RCC 7860 (cell line): ENCODE measurements at regions not wholly inside any gene's neighbourhood (a gene's known extent, or its start where the extent isn't known, plus 50 kb on each side); places are given as distances from the start of the nearest gene placed in this dataset.
"Not testable (repeated sequence)": the region's sequence is repeated elsewhere in the genome, so short reads cannot be mapped to it uniquely, and the experiment has no call there.

Experiments used
- DNase-seq: peaks from one replicate; pipeline ENCODE4 v3.0.0-alpha.2; 2015; ENCODE audit warnings: low spot score
- FAIRE-seq: peaks from 2 replicates; lab custom pipeline; 2012; peaks lifted over from hg19 to GRCh38; lab: Jason Lieb, UNC

DNA sequence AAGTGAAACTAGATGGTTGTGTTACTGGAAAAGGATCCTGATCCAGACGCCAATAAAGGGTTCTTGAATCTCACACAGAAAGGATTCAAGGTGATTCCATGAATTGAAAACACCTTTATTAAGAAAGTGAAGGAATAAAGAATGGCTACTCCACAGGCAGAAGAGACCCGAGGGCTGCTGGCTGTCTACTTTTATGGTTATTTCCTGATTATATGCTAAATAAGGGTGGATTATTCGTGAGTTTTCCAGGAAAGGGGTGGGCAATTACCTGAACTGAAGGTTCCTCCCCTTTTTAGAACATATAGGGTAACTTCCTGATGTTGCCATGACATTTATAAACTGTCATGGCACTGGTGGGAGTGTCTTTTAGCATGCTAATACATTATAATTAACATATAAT lies 50.9 kb upstream of the WARS2 start:
- no peak for DNase-seq
- no peak for FAIRE-seq

DNA sequence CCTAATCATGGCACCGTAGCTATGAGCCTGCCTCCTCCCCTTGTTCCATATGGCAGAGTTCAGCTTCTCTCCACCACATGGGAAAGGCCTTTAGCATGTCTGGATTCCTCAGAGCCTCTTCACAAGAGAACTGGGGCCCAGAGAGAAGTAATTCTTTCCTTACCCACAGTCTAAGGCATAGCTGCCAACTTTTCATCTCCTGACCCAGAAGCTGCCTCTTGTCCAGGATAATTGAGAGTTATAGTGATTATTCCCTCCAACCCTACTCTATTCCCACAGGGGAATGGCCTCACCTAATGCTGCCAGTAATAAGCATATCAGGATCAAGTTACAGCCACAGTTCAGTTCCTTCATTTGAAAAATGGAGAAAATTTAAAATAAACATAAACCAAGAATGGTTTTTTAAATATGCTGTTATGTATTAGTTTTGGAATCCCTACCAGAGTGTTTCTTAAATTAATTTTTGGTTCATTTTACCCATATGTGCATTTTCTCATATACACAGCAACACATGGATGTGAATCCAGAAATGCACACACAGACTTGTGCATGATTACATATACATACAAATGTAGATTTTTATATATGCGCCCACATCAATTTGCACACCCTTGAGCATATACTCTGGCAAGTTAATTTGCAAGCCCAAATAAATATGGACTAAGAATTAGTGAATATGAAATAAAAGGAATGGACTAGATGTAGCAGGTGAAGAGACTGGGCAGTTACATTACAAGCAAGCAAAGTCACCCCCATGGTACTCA lies 63.9 kb upstream of the WARS2 start:
- DNase-seq (no peak), FAIRE-seq (no peak)

DNA sequence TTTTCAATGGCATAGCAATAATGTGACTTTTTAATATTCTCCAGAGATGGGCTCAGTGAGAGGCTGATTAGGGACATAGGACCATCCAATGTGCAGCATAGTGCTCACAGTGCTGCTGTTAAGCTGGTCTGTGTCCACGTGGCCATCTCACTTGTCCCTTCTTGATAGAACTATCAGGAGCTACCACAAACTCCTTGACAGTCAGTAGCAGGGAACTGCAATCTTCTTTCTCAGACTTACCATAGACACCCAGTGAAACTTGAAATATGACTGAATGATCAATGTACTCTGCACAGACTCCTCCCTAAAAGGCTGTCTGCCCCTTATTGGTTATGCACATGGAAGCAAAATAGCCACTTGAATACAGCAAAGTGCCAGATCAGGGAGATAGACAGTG lies 64.5 kb upstream of the WARS2 start:
- DNase-seq (no peak), FAIRE-seq (no peak)

DNA sequence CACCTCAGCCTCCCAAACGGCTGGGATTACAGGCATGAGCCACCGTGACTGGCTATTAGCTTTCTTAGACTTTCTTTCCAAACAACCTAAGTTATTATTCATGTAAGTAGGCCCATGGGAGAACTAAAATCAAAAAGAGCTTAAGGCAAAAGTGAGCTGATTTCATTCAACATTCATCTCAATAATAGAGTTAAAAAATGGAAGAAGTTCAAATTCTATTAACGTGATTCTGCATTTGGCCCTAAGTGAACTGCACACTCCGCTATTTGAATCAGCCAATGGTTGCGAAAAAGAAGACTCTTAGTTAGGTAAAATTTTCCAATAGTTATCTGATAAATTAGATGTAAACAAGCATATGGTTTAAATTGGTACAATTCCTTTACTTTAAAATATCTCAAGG lies 68.6 kb upstream of the WARS2 start:
- FAIRE-seq (no peak), DNase-seq (no peak)

DNA sequence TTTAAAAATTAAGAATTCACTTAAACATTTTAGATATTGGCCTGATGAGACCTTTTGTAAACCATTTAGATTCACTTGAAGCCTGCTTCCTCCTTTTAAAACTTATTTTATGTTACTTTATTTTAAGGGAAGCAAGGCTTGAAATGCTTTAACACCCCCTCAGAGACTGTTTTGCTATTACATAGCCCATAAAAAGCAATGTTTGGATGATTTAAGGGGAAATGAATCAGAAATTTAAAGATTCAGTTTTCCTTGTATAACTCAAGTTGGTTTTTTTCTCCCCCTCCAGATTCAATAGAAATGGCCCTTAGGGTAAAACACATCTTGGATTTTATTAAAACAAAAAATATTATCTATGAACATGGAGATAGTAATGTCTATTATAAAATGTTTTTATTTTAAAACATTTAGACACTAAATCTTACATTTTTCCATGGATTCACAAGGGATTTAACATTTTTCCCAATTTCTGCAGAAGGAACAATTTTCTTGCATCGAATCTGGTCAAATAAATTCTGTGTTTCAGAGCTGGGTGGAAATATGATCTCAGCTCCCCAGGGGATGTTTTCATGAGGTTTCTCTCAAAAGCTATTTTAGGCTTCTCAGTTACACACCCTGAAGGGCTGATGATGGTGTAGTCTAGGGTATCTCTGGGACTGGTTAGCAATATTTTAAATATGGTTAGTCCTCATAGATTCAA lies 69.3 kb upstream of the WARS2 start:
- no peak for FAIRE-seq
- no peak for DNase-seq

DNA sequence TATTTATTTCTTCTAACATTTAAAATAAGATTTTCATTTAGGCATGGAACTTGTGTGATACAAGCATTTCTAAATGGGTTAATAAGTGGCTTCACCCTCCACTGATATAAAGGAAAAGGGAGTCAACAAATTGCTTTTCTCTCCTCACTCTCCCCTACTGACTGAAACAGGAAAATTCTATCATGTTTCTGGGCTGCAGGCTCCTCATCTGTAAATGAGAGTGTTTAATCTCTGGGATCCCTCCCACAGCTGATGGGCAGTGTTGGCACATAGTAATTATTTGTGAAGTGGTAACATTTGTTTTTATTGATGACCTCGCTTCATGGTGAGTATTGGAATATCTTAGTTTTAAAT lies 69.8 kb upstream of the WARS2 start:
- no peak for FAIRE-seq
- no peak for DNase-seq

DNA sequence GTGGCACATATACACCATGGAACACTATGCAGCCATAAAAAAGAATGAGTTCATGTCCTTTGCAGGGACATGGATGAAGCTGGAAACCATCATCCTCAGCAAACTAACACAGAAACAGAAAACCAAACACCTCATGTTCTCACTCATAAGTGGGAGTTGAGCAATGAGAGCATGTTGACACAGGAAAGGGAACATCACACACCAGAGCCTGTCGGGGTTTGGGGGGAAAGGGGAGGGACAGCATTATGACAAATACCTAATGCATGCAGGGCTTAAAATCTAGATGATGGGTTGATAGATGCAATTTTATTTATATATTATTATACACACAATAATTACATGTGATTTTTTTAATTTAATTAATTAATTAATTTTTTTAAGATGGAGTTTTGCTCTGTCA lies 72.8 kb upstream of the WARS2 start:
- FAIRE-seq, DNase-seq: not testable (repeated sequence)

DNA sequence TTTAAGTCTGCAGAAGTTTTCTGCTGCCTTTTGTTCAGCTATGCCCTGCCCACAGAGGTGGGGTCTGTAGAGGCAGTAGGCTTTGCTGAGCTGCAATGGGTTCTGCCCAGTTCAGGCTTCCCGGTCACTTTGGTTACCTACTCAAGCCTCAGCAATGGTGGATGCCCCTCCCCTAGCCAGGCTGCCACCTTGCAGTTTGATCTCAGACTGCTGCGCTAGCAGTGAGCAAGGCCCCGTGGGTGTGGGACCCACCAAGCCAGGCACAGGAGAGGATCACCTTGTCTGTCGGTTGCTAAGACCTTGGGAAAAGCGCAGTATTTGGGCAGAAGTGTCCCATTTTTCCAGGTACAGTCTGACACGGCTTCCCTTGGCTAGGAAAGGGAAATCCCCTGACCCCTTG lies 74.5 kb upstream of the WARS2 start:
- FAIRE-seq, DNase-seq: not testable (repeated sequence)

DNA sequence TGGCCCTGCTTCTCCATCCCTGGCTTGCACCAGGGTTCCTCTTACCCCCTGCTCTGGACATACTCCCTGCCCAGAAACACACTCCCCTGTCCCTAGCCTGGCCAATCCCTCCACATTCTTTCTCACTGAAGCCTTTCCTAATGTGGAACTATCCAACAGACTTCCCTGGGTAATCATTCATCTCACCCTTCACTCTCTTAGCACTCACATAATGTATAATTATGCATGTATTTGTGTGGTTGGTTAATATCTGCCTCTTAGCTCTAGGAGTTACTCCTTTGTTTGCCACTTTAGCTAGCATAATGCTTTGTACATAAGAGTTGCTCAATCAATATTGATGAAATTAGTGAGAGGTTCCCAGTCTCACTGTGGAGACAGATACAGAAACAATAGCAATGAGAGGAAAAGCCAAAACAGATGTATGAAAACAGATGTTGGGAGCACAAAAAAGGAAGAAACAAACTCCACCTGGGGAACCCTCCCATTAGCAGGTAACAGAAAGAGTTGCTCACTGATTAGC lies 76.9 kb upstream of the WARS2 start:
- DNase-seq (no peak), FAIRE-seq (no peak)

DNA sequence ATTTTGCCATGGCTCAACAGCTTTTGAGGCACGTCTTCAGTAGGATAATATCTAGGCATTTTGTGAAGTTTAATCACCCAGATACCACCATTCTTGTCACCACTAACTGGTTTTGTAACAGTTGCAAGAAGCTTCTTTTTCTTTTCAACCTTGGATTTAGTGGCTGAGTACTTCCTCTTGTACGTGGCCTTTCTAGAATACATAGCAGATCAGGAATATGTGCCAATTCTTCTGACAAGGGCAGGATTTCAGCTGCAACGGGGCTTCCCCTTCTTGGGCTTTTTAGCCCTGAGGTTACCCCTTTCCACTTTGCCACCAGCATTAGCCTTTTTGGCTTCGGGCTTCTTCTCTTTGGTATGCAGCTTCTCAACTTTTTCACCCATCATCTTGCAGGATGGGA lies 79.3 kb upstream of the WARS2 start:
- DNase-seq (no peak), FAIRE-seq (no peak)

DNA sequence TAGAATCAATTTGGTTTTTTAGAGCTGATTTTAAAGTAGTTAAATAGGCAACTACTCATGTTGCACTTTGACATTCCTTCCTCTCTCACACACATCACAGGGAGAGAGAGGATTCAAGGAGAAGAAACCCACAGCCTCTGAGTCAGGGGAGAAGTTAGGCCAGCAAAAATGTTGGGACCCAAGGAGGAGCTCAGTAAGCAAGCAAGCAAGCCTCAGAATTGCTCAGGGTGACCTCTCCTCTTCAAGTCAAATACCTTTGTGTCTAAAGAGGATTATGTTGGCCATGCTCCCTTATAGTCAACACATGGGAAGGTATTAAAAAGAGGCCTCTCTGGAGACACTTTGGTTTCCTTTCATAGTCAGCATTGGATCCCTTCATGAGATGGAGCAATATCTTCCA lies 80.5 kb upstream of the WARS2 start:
- DNase-seq (no peak), FAIRE-seq (no peak)

DNA sequence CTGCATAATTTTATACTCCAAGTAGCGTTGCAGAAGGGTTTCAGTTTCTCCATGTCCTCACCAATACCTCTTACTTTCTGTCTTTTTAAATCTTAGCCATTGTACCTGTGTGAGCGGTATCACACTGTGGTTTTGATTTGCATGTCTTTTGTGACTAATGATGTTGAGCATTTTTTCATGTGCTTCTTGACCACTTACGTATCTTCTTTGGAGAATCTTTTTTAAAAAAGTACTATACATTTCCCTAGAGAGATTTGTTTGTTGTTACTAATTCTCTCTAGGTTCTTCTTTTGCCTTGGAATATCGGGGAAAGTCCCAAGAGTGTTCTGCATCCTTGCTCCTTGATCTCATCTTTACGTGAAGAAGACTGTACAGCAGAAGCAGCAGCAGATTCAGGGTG lies 81.8 kb upstream of the WARS2 start:
- DNase-seq (no peak), FAIRE-seq (no peak)

DNA sequence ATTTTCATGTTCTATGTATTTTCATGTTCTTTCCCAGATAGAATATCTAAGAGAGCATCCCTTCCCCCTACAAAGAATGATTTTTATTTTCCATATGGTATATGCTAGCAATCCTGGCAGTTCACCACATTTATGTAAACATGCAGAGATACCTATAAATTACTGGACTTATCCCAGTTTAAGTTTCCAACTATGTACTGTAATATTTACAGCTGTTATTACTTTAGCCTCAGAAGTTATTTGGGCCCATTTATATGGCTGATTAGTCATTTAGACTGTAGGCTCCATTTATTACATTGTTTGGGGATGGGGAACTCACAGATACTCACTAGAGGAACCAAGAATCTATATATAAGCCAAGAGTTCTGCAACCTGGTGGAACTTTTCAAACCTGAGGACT lies 84.8 kb upstream of the WARS2 start:
- FAIRE-seq, result no peak
- no peak for DNase-seq

DNA sequence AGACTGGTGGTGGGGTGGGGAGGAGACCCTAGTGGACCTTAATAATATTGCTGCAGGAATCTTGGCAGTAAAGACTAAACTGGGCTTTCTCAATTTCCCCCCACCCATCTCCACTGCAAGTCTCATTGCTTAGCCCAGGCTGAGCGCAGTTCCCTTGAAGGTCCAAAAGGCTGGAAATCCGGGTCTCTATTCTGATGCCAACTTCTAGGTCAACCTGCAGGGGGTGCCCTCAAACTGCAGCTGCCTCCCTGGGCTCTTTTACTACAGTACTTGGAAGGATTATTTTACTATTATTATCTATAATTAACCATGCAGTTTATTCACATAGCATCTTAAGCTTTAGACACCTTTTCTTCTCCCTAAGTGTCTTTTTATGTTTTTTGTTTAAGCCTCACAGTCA lies 85.4 kb upstream of the WARS2 start:
- DNase-seq (no peak), FAIRE-seq (no peak)

DNA sequence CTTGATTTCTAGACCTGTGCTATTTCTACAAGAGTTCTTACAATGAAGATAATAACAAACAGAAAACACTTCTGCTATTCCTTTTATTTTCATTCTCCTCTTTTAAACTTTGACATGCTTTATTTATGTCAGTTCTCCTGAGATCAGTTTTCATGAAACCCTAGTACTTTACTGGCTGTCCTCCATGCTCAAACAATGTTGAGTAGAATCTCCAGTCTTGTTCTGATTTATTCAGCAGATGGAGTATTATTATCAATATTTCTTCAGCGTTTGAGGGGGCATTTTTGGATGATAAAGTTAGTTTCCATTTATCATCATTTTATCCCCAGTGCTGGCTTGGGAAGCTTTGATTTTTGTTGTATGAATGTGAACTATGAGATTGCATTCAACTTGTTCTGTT lies 85.9 kb upstream of the WARS2 start:
- DNase-seq (no peak), FAIRE-seq (no peak)

DNA sequence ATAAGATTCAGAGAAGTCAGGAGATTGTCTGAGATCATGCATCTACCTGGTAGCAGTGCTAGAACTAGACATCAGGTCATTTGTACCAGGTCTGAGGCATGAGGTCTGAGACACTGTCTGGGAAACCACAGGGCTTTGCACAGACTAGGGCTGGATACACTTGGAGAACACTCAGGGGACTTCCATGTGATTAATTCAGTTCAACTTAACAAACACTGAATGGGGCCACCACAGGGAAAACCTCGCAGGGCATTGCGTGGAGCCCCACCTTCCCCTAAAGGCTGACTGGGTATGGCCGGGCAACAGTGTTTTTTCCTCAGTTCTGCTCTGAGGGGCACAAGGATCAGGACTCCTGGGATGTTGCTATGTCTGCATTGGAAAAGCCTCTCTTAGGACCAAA lies 86.5 kb upstream of the WARS2 start:
- FAIRE-seq, result no peak

DNA sequence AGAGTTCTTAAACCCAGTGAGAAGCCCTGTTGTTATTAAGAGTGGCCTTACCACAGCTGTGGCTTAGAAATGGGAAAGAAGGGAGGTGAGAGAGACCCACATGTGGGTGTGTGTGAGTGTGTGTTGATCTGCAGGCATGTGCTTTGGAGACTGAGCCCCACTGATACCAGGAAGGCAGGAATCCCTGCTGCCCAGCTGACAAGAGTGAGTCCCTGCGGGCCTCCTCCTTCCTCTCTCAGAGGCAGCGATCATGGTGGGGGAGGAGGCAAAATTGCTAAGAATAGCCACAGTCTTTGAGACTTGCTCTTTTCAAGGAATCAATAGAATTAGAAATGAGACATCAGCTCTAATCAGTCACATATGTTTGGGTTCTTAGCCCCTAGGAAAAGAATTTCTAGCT lies 87.0 kb upstream of the WARS2 start:
- no peak for DNase-seq
- no peak for FAIRE-seq

More for the DNA sequence above, 86.5 kb upstream of the WARS2 start:
- no peak for DNase-seq

DNA sequence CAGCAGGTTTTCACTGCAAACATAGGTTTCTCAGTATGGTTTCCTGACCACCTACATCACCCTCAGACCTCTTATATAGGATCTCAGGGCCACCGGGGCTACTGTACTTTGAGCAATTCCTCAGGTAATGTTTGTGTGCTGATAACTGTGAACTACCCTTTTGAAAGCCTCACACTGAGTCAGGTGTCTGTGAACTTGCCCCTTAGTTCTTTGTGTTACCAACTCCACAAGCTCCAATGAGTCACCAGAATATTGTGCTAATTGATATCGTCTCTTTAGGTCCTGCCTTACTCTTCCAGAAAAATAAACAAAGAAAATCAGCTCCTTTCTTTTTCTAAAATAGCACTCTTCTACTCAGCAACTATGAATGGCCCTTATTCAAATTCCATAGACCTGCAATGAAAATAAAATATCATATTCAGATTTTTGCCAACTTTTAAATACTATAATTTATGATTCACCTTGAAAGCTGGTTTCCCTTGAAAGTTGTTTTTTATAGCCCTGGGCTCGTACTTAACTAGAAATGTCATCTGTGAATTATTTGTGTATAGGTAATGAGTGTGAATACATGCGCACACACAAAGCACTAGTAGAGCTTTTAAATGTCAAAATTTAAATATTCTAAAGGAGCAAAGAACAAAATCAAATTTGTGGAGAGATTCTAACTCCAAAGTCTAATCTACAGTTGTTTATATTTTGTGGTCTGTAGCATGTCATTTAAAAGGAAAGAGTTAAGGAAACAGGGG lies 88.1 kb upstream of the WARS2 start:
- no peak for FAIRE-seq
- no peak for DNase-seq

DNA sequence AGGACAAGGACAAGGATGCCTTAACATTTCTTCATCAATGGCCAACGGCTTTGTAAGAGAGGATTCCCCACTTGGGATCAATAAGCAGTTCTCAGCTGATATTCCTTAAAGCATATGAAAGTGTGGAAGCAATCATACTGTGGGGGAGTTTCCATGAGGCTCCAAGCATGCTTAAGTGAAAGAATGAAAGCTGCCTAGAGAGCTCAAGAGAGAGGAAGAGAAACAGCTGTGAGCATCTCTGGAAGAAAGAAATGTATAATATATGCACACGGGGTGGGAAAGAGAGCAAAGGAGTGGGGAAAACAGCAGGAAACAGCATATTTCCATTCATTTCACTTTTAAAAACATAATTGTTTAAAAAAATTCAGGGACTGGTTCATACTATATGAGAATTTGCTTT lies 94.7 kb upstream of the WARS2 start:
- FAIRE-seq (no peak), DNase-seq (no peak)

DNA sequence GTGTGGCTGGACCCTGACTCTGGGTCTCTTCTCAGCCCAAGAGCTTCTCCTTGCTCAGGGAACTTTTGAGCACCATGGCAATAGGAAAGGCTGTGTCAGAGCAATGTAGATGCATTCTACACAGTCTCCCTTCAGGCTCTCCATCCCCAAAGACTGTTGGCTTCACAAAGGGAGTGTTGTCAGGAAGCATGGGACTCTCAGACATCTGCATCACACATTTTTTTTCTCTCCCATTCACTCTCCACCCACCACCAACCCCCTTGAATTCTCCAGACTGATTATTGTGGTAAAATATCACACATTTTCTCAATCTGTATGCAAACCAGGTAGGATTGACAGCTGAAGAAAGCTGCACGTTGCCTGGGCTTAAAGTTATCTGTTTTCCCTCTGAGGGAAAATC lies 105.4 kb upstream of the WARS2 start:
- no peak for FAIRE-seq
- no peak for DNase-seq

DNA sequence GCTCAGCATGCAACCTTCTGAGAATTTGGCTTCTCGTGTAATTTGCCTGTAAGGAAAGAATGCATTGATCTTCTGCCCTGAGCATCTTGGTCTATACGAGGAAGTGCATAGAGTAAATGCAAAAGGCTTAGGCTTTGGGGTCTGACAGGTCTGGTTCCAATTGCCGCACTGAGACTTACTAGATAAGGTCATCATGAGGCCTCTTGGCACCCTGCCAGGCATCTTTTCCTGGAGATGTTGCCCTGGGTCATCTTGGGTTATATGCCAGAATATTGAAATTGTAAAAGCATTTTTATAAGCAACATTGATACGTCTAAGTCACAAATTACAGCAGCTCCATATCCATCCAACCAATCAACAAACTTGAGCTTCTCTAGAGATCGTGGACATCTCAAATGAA lies 108.8 kb upstream of the WARS2 start:
- DNase-seq, result no peak
- no peak for FAIRE-seq

DNA sequence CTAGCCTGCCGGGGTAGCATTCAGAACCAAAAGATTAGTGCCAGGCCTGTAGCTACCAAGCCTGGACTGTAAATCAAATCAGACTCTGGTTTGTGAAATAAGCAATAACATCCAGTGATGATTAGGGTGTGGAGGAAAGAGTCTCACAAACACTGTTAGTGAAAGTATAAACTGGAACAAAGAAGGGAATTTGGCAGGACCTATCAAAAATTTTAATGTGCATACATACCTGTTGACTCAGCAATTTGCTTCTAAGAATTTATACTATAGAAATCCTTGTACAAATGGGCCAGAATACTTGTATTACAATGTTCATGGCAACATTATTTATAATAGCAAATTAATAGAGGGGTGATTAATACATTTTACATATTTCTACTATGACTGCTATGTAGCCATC lies 109.8 kb upstream of the WARS2 start:
- DNase-seq (no peak), FAIRE-seq (no peak)
